HL-60 (cell line): ENCODE measurements at regions not wholly inside any gene's neighbourhood (a gene's known extent, or its start where the extent isn't known, plus 50 kb on each side); places are given as distances from the start of the nearest gene placed in this dataset.

Experiments used
- DNase-seq, 2 experiments: peaks; one replicate each; pipeline ENCODE4 v3.0.0-alpha.2; 2010 to 2020; ENCODE audit warnings: low read depth in 1 of 2, low spot score in 1 of 2
- H3K27ac ChIP-seq: fragments of 250-450 bp; sonication (Bioruptor Pico); replicated peaks from 2 replicates; pipeline ENCODE4 v1.5.1; 2020; ENCODE audit warnings: mild to moderate bottlenecking, moderate library complexity
- H3K27me3 ChIP-seq: fragments of 250-450 bp; sonication (Bioruptor Pico); 2 replicates; pipeline ENCODE4 v1.5.1; 2021; ENCODE audit warnings: mild to moderate bottlenecking, moderate library complexity; ENCODE audit not compliant: insufficient read depth, poor library complexity, severe bottlenecking
- H3K4me3 ChIP-seq: replicated peaks from 2 replicates; pipeline ENCODE4 v1.5.1; 2011; ENCODE audit warnings: mild to moderate bottlenecking, control low read depth, low read length; ENCODE audit not compliant: insufficient read depth
- CTCF ChIP-seq: IDR thresholded peaks from one replicate; pipeline ENCODE4 v1.5.1; 2011; ENCODE audit warnings: low read length, control low read depth, inconsistent platforms; ENCODE audit not compliant: insufficient read depth
- GABPA ChIP-seq: IDR thresholded peaks from 2 replicates; pipeline ENCODE4 v1.6.1; 2012; ENCODE audit warnings: low read depth
- POLR2AphosphoS5 ChIP-seq: IDR thresholded peaks from 2 replicates; pipeline ENCODE4 v1.6.1; 2012; ENCODE audit warnings: low read depth
- SPI1 ChIP-seq: IDR thresholded peaks from 2 replicates; pipeline ENCODE4 v1.6.1; 2012; ENCODE audit warnings: low read depth, mild to moderate bottlenecking, borderline replicate concordance
- TF ChIP-seq, protein P1 (sequence below): IDR thresholded peaks from 2 replicates; pipeline ENCODE4 v1.6.1; 2012; ENCODE audit warnings: low read depth; ENCODE audit not compliant: insufficient replicate concordance

- H3K27ac ChIP-seq, result no peak overlapping the region
- no peak for DNase-seq
- H3K27me3 ChIP-seq, result no peaks in the 10 kb centered on the region
- H3K4me3 ChIP-seq, result no peak overlapping the region
- TF ChIP-seq POLR2AphosphoS5 (no peak), CTCF (no peak), SPI1 (no peak), GABPA (no peak)
- TF ChIP-seq, protein P1, sequence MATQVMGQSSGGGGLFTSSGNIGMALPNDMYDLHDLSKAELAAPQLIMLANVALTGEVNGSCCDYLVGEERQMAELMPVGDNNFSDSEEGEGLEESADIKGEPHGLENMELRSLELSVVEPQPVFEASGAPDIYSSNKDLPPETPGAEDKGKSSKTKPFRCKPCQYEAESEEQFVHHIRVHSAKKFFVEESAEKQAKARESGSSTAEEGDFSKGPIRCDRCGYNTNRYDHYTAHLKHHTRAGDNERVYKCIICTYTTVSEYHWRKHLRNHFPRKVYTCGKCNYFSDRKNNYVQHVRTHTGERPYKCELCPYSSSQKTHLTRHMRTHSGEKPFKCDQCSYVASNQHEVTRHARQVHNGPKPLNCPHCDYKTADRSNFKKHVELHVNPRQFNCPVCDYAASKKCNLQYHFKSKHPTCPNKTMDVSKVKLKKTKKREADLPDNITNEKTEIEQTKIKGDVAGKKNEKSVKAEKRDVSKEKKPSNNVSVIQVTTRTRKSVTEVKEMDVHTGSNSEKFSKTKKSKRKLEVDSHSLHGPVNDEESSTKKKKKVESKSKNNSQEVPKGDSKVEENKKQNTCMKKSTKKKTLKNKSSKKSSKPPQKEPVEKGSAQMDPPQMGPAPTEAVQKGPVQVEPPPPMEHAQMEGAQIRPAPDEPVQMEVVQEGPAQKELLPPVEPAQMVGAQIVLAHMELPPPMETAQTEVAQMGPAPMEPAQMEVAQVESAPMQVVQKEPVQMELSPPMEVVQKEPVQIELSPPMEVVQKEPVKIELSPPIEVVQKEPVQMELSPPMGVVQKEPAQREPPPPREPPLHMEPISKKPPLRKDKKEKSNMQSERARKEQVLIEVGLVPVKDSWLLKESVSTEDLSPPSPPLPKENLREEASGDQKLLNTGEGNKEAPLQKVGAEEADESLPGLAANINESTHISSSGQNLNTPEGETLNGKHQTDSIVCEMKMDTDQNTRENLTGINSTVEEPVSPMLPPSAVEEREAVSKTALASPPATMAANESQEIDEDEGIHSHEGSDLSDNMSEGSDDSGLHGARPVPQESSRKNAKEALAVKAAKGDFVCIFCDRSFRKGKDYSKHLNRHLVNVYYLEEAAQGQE, result no peak
Observed at GRCh38 chrX:122856205-122856604, 327.9 kb upstream of the GRIA3 start.

GRCh38 chrX:122857734-122858133 lies 326.3 kb upstream of the GRIA3 start:
- no peak overlapping the region for H3K4me3 ChIP-seq
- TF ChIP-seq, protein P1, result no peak
- no peak for TF ChIP-seq SPI1
- TF ChIP-seq CTCF, result no peak
- no peak for TF ChIP-seq POLR2AphosphoS5
- no peak for TF ChIP-seq GABPA
- no peak for DNase-seq

GRCh38 chrX:122863067-122863466 lies 321.0 kb upstream of the GRIA3 start:
- no peak for DNase-seq
- no peaks in the 10 kb centered on the region for H3K27me3 ChIP-seq
- H3K27ac ChIP-seq, result no peak overlapping the region
- no peak overlapping the region for H3K4me3 ChIP-seq
- TF ChIP-seq POLR2AphosphoS5 (no peak), CTCF (no peak), GABPA (no peak), SPI1 (no peak)
- TF ChIP-seq, protein P1, result no peak

More at GRCh38 chrX:122857734-122858133, 326.3 kb upstream of the GRIA3 start:
- no peak overlapping the region for H3K27ac ChIP-seq
- no peaks in the 10 kb centered on the region for H3K27me3 ChIP-seq
